GM23338 (cell line): ENCODE measurements at regions not wholly inside any gene's neighbourhood (a gene's known extent, or its start where the extent isn't known, plus 50 kb on each side); places are given as distances from the start of the nearest gene placed in this dataset.

ENCODE experiments used
- ATAC-seq: fragments of 200-7000 bp; cut with Tn5 transposase; 3 replicates; pipeline ENCODE4 v1.9.1; 2020
- DNase-seq: peaks from one replicate; pipeline ENCODE4 v3.0.0-alpha.2; 2015; ENCODE audit warnings: low spot score
- H2AFZ ChIP-seq: fragments of 200-600 bp; sonication (generic); 2 replicates; pipeline ENCODE4 v1.8.0; 2016; ENCODE audit warnings: antibody characterized with exemption, mild to moderate bottlenecking, moderate library complexity
- H3F3A ChIP-seq: fragments of 200-600 bp; sonication (generic); replicated peaks from 2 replicates; pipeline ENCODE4 v1.8.0; 2017; ENCODE audit warnings: antibody characterized with exemption, mixed run types, low read depth
- H3K27ac ChIP-seq: fragments of 200-600 bp; sonication (generic); 2 replicates; pipeline ENCODE4 v1.6.1; 2016; ENCODE audit warnings: low read depth
- H3K27me3 ChIP-seq: fragments of 200-600 bp; sonication (generic); 2 replicates; pipeline ENCODE4 v1.8.0; 2016; ENCODE audit warnings: mild to moderate bottlenecking, mixed run types, moderate library complexity; ENCODE audit not compliant: insufficient read depth
- H3K36me3 ChIP-seq: fragments of 200-600 bp; sonication (generic); 2 replicates; pipeline ENCODE4 v1.8.0; 2016; ENCODE audit warnings: mild to moderate bottlenecking; ENCODE audit not compliant: insufficient read depth
- H3K4me1 ChIP-seq: fragments of 200-600 bp; sonication (generic); 2 replicates; pipeline ENCODE4 v1.8.0; 2016; ENCODE audit warnings: mild to moderate bottlenecking, moderate library complexity; ENCODE audit not compliant: insufficient read depth
- H3K4me2 ChIP-seq: fragments of 200-600 bp; sonication (generic); 2 replicates; pipeline ENCODE4 v1.7.1; 2017; ENCODE audit warnings: mixed run types
- H3K4me3 ChIP-seq: fragments of 200-600 bp; sonication (generic); 2 replicates; pipeline ENCODE4 v1.6.1; 2016; ENCODE audit warnings: mixed run types
- H3K79me2 ChIP-seq: fragments of 200-600 bp; sonication (generic); replicated peaks from 2 replicates; pipeline ENCODE4 v1.8.0; 2017; ENCODE audit warnings: mild to moderate bottlenecking; ENCODE audit not compliant: insufficient read depth
- H3K9me2 ChIP-seq: fragments of 200-600 bp; sonication (generic); 2 replicates; pipeline ENCODE4 v1.8.0; 2017; ENCODE audit not compliant: insufficient read depth
- H4K20me1 ChIP-seq: fragments of 200-600 bp; sonication (generic); replicated peaks from 2 replicates; pipeline ENCODE4 v1.8.0; 2017; ENCODE audit warnings: mild to moderate bottlenecking; ENCODE audit not compliant: insufficient read depth
- H3K27ac Mint-ChIP-seq: 2 replicates; pipeline ENCODE4 v1.8.0; 2020; ENCODE audit warnings: inconsistent platforms, mild to moderate bottlenecking, moderate library complexity, mixed read lengths
- H3K27me3 Mint-ChIP-seq: 3 replicates; pipeline ENCODE4 v1.8.0; 2022; ENCODE audit warnings: low read depth, mild to moderate bottlenecking, moderate library complexity, mixed read lengths, inconsistent platforms; ENCODE audit not compliant: insufficient read depth, poor library complexity
- H3K36me3 Mint-ChIP-seq: 3 replicates; pipeline ENCODE4 v1.8.0; 2021; ENCODE audit warnings: low read depth, mild to moderate bottlenecking, inconsistent platforms, moderate library complexity, mixed read lengths
- H3K4me1 Mint-ChIP-seq: 3 replicates; pipeline ENCODE4 v1.8.0; 2020; ENCODE audit warnings: mild to moderate bottlenecking, inconsistent platforms, mixed read lengths
- H3K4me3 Mint-ChIP-seq: 3 replicates; pipeline ENCODE4 v1.8.0; 2021; ENCODE audit warnings: moderate library complexity, mild to moderate bottlenecking, inconsistent platforms, mixed read lengths
- H3K9me3 Mint-ChIP-seq: 3 replicates; pipeline ENCODE4 v1.8.0; 2020; ENCODE audit warnings: moderate library complexity, mild to moderate bottlenecking, inconsistent platforms, mixed read lengths
- CREB1 ChIP-seq: fragments of 250-450 bp; sonication (Bioruptor Pico); IDR thresholded peaks from 2 replicates; pipeline ENCODE4 v1.5.0; 2020; ENCODE audit warnings: low read depth, mild to moderate bottlenecking, moderate library complexity
- CTCF ChIP-seq, 2 experiments: fragments of 200-600 bp in 1 of 2; sonication (generic) in 1 of 2; conservative IDR thresholded peaks; 2 replicates each; pipeline versions ENCODE4 v1.5.1 to v1.6.1; 2016 to 2017; ENCODE audit warnings: antibody characterized with exemption in 2 of 2, low read depth in 2 of 2, mild to moderate bottlenecking in 2 of 2, moderate library complexity in 1 of 2
- ETS1 ChIP-seq: IDR thresholded peaks from 2 replicates; pipeline ENCODE4 v1.6.1; 2016; ENCODE audit warnings: antibody characterized with exemption
- EZH2 ChIP-seq: fragments of 200-600 bp; sonication (generic); IDR thresholded peaks from one replicate; pipeline ENCODE4 v1.8.0; 2017; ENCODE audit warnings: antibody characterized with exemption, mild to moderate bottlenecking, low read depth; ENCODE audit not compliant: unreplicated experiment
- JUNB ChIP-seq: IDR thresholded peaks from one replicate; pipeline ENCODE4 v1.6.1; 2016; ENCODE audit warnings: antibody characterized with exemption; ENCODE audit not compliant: unreplicated experiment
- NANOG ChIP-seq: IDR thresholded peaks from 2 replicates; pipeline ENCODE4 v1.6.1; 2016; ENCODE audit warnings: antibody characterized with exemption, borderline replicate concordance
- POLR2AphosphoS5 ChIP-seq: IDR thresholded peaks from 2 replicates; pipeline ENCODE4 v1.6.1; 2016; ENCODE audit warnings: antibody characterized with exemption, low read depth
- REST ChIP-seq: IDR thresholded peaks from one replicate; pipeline ENCODE4 v1.6.1; 2018; ENCODE audit warnings: antibody characterized with exemption; ENCODE audit not compliant: unreplicated experiment
- STAT1 ChIP-seq: IDR thresholded peaks from one replicate; pipeline ENCODE4 v1.6.1; 2016; ENCODE audit warnings: antibody characterized with exemption; ENCODE audit not compliant: unreplicated experiment
- ZNF114 ChIP-seq: fragments of 250-450 bp; sonication (Bioruptor Pico); IDR thresholded peaks from 2 replicates; pipeline ENCODE4 v1.5.0; 2020; ENCODE audit warnings: mild to moderate bottlenecking, moderate library complexity
- ZNF331 ChIP-seq: fragments of 250-450 bp; sonication (Bioruptor Pico); IDR thresholded peaks from 2 replicates; pipeline ENCODE4 v1.5.0; 2020; ENCODE audit warnings: low read depth, mild to moderate bottlenecking, moderate library complexity

GRCh38 chr6:104229057-104229456, 630.7 kb downstream of the HACE1 start (continued):
- no peak for TF ChIP-seq POLR2AphosphoS5

GRCh38 chr6:104227508-104227907, 632.2 kb downstream of the HACE1 start:
- 0 out of 2 replicates have a peak, but pooled peaks cover 5% of the 10 kb centered on the region for H3K36me3 ChIP-seq
- Mint-ChIP-seq H3K9me3 (no peaks in the 10 kb centered on the region; the same call in 2 of the 3 replicates), H3K36me3 (no peaks in the 10 kb centered on the region; the same call in 2 of the 3 replicates), H3K4me1 (no peaks in the 10 kb centered on the region), H3K27me3 (no peaks in the 10 kb centered on the region), H3K4me3 (no peak overlapping the region), H3K27ac (no peak overlapping the region)
- no peak overlapping the region for H3K4me2 ChIP-seq
- no peak for TF ChIP-seq ETS1
- no peak for TF ChIP-seq EZH2
- TF ChIP-seq POLR2AphosphoS5, result no peak
- TF ChIP-seq ZNF331 (CRISPR knock-in tag), result no peak
- no peak overlapping the region for H3K27ac ChIP-seq
- H3K9me2 ChIP-seq, result no peaks in the 10 kb centered on the region
- H3K4me1 ChIP-seq, result no peaks in the 10 kb centered on the region
- no peak overlapping the region for H3K4me3 ChIP-seq
- H2AFZ ChIP-seq, result peak overlapping the region; percentile 82; the same call in 1 of the 2 replicates
- no peak for DNase-seq
- H3K79me2 ChIP-seq, result no peaks in the 10 kb centered on the region
- H3K27me3 ChIP-seq, result no peaks in the 10 kb centered on the region
- H3F3A ChIP-seq, result no peaks in the 10 kb centered on the region
- no peaks in the 10 kb centered on the region for H4K20me1 ChIP-seq
- no peak for ATAC-seq

- Mint-ChIP-seq H3K36me3 (no peaks in the 10 kb centered on the region; the same call in 2 of the 3 replicates), H3K9me3 (no peaks in the 10 kb centered on the region; the same call in 2 of the 3 replicates), H3K27me3 (no peaks in the 10 kb centered on the region), H3K4me1 (no peaks in the 10 kb centered on the region), H3K27ac (no peak overlapping the region), H3K4me3 (no peak overlapping the region)
- no peaks in the 10 kb centered on the region for H3F3A ChIP-seq
- no peak overlapping the region for H3K4me3 ChIP-seq
- no peaks in the 10 kb centered on the region for H4K20me1 ChIP-seq
- ATAC-seq (no peak), DNase-seq (no peak)
- TF ChIP-seq ETS1 (no peak), ZNF114 (CRISPR knock-in tag) (no peak), REST (no peak), STAT1 (no peak), NANOG (no peak), CREB1 (CRISPR knock-in tag) (no peak), JUNB (no peak), POLR2AphosphoS5 (no peak), ZNF331 (CRISPR knock-in tag) (no peak), CTCF (conservative IDR thresholded peaks at IDR 0.05; ENCODE audit: low read depth in 2 of 2) (no peak)
- H3K27me3 ChIP-seq, result no peaks in the 10 kb centered on the region
- H2AFZ ChIP-seq, result peak overlapping the region; percentile 82; the same call in 1 of the 2 replicates
- no peaks in the 10 kb centered on the region for H3K4me1 ChIP-seq
- H3K9me2 ChIP-seq, result no peaks in the 10 kb centered on the region
- H3K36me3 ChIP-seq, result 0 out of 2 replicates have a peak, but pooled peaks cover 5% of the 10 kb centered on the region
- H3K27ac ChIP-seq, result no peak overlapping the region
- no peak overlapping the region for H3K4me2 ChIP-seq
- H3K79me2 ChIP-seq, result no peaks in the 10 kb centered on the region
Observed at GRCh38 chr6:104226790-104227446, 632.8 kb downstream of the HACE1 start.
